Neural progenitor cell (in vitro differentiated cells): ENCODE measurements at regions not wholly inside any gene's neighbourhood (a gene's known extent, or its start where the extent isn't known, plus 50 kb on each side); places are given as distances from the start of the nearest gene placed in this dataset.

ENCODE experiments used
- DNase-seq: peaks from one replicate; pipeline ENCODE4 v3.0.0-alpha.2; 2016; ENCODE audit warnings: low spot score
- H2AFZ ChIP-seq: fragments of 200-600 bp; sonication (generic); replicated peaks from 2 replicates; pipeline ENCODE4 v1.6.1; 2016; ENCODE audit warnings: antibody characterized with exemption
- H3F3A ChIP-seq: fragments of 200-600 bp; sonication (generic); 2 replicates; pipeline ENCODE4 v1.6.1; 2016; ENCODE audit warnings: antibody characterized with exemption, low read depth
- H3K27ac ChIP-seq: fragments of 200-600 bp; sonication (generic); 2 replicates; pipeline ENCODE4 v1.5.1; 2016; ENCODE audit warnings: mild to moderate bottlenecking
- H3K27me3 ChIP-seq: fragments of 200-600 bp; sonication (generic); 2 replicates; pipeline ENCODE4 v1.6.1; 2016; ENCODE audit warnings: mild to moderate bottlenecking, moderate library complexity
- H3K36me3 ChIP-seq: fragments of 200-600 bp; sonication (generic); 2 replicates; pipeline ENCODE4 v1.5.1; 2016
- H3K4me1 ChIP-seq: fragments of 200-600 bp; sonication (generic); 2 replicates; pipeline ENCODE4 v1.6.1; 2016; ENCODE audit warnings: mixed run types
- H3K4me2 ChIP-seq: fragments of 200-600 bp; sonication (generic); 2 replicates; pipeline ENCODE4 v1.6.1; 2016
- H3K4me3 ChIP-seq: fragments of 200-600 bp; sonication (generic); 2 replicates; pipeline ENCODE4 v1.5.1; 2016
- H3K79me2 ChIP-seq: fragments of 200-600 bp; sonication (generic); 2 replicates; pipeline ENCODE4 v1.6.1; 2016; ENCODE audit warnings: low read depth
- H3K9ac ChIP-seq: fragments of 200-600 bp; sonication (generic); 2 replicates; pipeline ENCODE4 v1.6.1; 2016
- H3K9me3 ChIP-seq: fragments of 200-600 bp; sonication (generic); 2 replicates; pipeline ENCODE4 v1.5.1; 2016; ENCODE audit warnings: low read depth
- H4K20me1 ChIP-seq: fragments of 200-600 bp; sonication (generic); 2 replicates; pipeline ENCODE4 v1.6.1; 2016; ENCODE audit warnings: low read depth
- H3K27ac Mint-ChIP-seq: 3 replicates; pipeline ENCODE4 v1.8.0; 2021; ENCODE audit warnings: mixed read lengths
- H3K27me3 Mint-ChIP-seq: 2 replicates; pipeline ENCODE4 v1.8.0; 2022; ENCODE audit warnings: low read depth, mild to moderate bottlenecking, inconsistent platforms, moderate library complexity, mixed read lengths; ENCODE audit not compliant: insufficient read depth
- H3K36me3 Mint-ChIP-seq: 3 replicates; pipeline ENCODE4 v1.8.0; 2021; ENCODE audit warnings: mixed read lengths
- H3K4me1 Mint-ChIP-seq: 3 replicates; pipeline ENCODE4 v1.8.0; 2021; ENCODE audit warnings: mixed read lengths
- H3K4me3 Mint-ChIP-seq: 3 replicates; pipeline ENCODE4 v1.8.0; 2021; ENCODE audit warnings: mild to moderate bottlenecking, moderate library complexity, mixed read lengths
- H3K9me3 Mint-ChIP-seq: 3 replicates; pipeline ENCODE4 v1.8.0; 2020; ENCODE audit warnings: mixed read lengths
- EZH2 ChIP-seq: fragments of 200-600 bp; sonication (generic); IDR thresholded peaks from 2 replicates; pipeline ENCODE4 v1.6.1; 2017; ENCODE audit warnings: antibody characterized with exemption, mild to moderate bottlenecking, moderate library complexity
- EZH2phosphoT487 ChIP-seq: fragments of 200-600 bp; sonication (generic); IDR thresholded peaks from 2 replicates; pipeline ENCODE4 v1.6.1; 2017; ENCODE audit warnings: antibody characterized with exemption
- TF ChIP-seq, protein P1 (sequence below): fragments of 200-600 bp; sonication (generic); IDR thresholded peaks from 2 replicates; pipeline ENCODE4 v1.5.1; 2017; ENCODE audit warnings: antibody characterized with exemption, mild to moderate bottlenecking

DNA sequence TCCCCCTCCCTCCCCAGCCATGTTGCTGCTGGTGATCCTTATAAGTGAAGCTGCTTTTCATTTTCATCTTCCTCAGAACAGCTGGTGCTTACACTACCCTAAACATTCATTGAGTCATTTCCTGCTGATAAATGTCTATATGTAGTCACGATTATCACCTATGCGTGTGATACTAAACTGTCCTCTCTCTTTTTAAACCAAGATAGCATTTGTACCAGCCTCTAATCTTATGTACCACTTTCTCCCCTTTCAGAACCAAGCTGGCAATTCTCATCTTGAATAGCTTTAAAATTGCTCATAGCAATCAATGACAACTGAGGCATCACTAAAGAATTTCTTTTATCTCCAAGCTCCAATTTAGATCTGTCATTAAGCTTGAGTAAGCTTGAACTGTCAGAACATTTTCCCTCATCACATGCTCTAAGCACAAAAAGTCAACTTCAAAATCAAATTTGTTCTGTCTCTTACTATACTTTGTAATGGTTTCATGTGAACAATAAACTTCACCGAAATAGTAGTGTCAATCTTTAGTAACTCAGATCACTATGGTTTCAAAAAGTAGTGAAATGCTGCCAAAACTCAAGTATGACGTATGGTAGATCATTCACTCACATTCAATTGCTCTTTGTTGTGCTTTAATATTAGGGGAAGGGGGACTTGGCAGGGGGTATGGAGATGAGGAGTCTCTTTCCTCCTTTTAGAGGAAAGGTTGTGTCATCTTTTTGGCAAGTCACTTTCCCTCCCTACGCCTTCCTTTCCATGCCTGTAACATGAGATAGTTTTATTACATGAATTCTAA lies 178.1 kb upstream of the NOVA1 start:
- peaks cover 13% of the 10 kb centered on the region for H3K4me1 Mint-ChIP-seq
- no peak overlapping the region for H2AFZ ChIP-seq
- no peak overlapping the region for H3K4me3 ChIP-seq

GRCh38 chr14:26791117-26791806 lies 193.4 kb upstream of the NOVA1 start:
- peaks cover 3% of the 10 kb centered on the region for H3K27me3 Mint-ChIP-seq
- no peaks in the 10 kb centered on the region for H3K27me3 ChIP-seq
- no peak for TF ChIP-seq EZH2phosphoT487
- TF ChIP-seq, protein P1, sequence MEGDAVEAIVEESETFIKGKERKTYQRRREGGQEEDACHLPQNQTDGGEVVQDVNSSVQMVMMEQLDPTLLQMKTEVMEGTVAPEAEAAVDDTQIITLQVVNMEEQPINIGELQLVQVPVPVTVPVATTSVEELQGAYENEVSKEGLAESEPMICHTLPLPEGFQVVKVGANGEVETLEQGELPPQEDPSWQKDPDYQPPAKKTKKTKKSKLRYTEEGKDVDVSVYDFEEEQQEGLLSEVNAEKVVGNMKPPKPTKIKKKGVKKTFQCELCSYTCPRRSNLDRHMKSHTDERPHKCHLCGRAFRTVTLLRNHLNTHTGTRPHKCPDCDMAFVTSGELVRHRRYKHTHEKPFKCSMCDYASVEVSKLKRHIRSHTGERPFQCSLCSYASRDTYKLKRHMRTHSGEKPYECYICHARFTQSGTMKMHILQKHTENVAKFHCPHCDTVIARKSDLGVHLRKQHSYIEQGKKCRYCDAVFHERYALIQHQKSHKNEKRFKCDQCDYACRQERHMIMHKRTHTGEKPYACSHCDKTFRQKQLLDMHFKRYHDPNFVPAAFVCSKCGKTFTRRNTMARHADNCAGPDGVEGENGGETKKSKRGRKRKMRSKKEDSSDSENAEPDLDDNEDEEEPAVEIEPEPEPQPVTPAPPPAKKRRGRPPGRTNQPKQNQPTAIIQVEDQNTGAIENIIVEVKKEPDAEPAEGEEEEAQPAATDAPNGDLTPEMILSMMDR = no peak
- TF ChIP-seq EZH2 = no peak

More for the DNA sequence above, 178.1 kb upstream of the NOVA1 start:
- Histone ChIP-seq H3K9me3 (no peaks in the 10 kb centered on the region), H4K20me1 (no peaks in the 10 kb centered on the region), H3K27me3 (no peaks in the 10 kb centered on the region), H3K27ac (no peak overlapping the region), H3K4me2 (no peak overlapping the region), H3K4me1 (peaks cover 6% of the 10 kb centered on the region), H3K79me2 (no peaks in the 10 kb centered on the region), H3F3A (no peaks in the 10 kb centered on the region), H3K9ac (no peak overlapping the region), H3K36me3 (no peaks in the 10 kb centered on the region)
- no peak for DNase-seq
- Mint-ChIP-seq H3K4me3 (no peak overlapping the region), H3K27me3 (no peaks in the 10 kb centered on the region), H3K27ac (no peak overlapping the region), H3K9me3 (no peaks in the 10 kb centered on the region), H3K36me3 (no peaks in the 10 kb centered on the region)
- no peak for TF ChIP-seq EZH2
- no peak for TF ChIP-seq EZH2phosphoT487
- TF ChIP-seq, protein P1 = no peak

DNA sequence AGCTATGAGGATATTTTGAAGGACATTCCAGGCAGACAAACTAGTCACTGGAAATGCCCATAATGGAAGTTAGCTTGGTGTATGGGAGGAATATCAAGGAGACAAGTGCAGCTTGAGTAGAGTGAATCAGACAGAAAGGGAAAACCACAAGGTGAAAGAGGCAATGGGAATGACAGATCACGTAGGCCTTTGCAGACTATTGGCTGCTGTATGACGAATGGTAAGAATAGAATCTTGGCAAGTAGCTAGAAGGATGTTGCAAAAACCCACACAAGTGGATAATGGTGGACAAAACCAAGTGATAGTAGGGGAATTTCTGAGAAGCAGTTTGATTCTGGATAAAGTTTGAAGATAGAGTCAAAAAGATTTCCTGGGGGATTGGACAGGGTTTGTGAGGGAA lies 196.9 kb upstream of the NOVA1 start:
- peaks cover 3% of the 10 kb centered on the region for H3K27me3 Mint-ChIP-seq
- Histone ChIP-seq H3F3A (no peaks in the 10 kb centered on the region), H3K27ac (no peak overlapping the region), H4K20me1 (no peaks in the 10 kb centered on the region), H3K4me3 (no peak overlapping the region), H3K9ac (no peak overlapping the region), H3K9me3 (no peaks in the 10 kb centered on the region), H3K36me3 (no peaks in the 10 kb centered on the region), H2AFZ (no peak overlapping the region), H3K4me2 (no peak overlapping the region), H3K27me3 (no peaks in the 10 kb centered on the region), H3K79me2 (no peaks in the 10 kb centered on the region), H3K4me1 (peaks cover 12% of the 10 kb centered on the region)
- H3K27ac Mint-ChIP-seq = no peak overlapping the region
- DNase-seq = no peak
- TF ChIP-seq EZH2phosphoT487 (no peak), EZH2 (no peak)
- TF ChIP-seq, protein P1 = no peak
- H3K4me1 Mint-ChIP-seq = peaks cover 6% of the 10 kb centered on the region
- no peak overlapping the region for H3K4me3 Mint-ChIP-seq
- no peaks in the 10 kb centered on the region for H3K36me3 Mint-ChIP-seq
- H3K9me3 Mint-ChIP-seq = no peaks in the 10 kb centered on the region

More at GRCh38 chr14:26791117-26791806, 193.4 kb upstream of the NOVA1 start:
- Mint-ChIP-seq H3K36me3 (no peaks in the 10 kb centered on the region), H3K27ac (no peak overlapping the region), H3K4me3 (no peak overlapping the region), H3K9me3 (no peaks in the 10 kb centered on the region), H3K4me1 (peaks cover 6% of the 10 kb centered on the region)
- Histone ChIP-seq H3K4me1 (peaks cover 12% of the 10 kb centered on the region), H4K20me1 (no peaks in the 10 kb centered on the region), H2AFZ (no peak overlapping the region), H3K4me3 (no peak overlapping the region), H3K79me2 (no peaks in the 10 kb centered on the region), H3K4me2 (peak overlapping the region; percentile 29), H3K9me3 (no peaks in the 10 kb centered on the region), H3K27ac (no peak overlapping the region), H3K36me3 (no peaks in the 10 kb centered on the region), H3F3A (no peaks in the 10 kb centered on the region), H3K9ac (no peak overlapping the region)
- DNase-seq = peak; percentile 8
